CD14-positive monocyte (primary cell): ENCODE measurements at regions not wholly inside any gene's neighbourhood (a gene's known extent, or its start where the extent isn't known, plus 50 kb on each side); places are given as distances from the start of the nearest gene placed in this dataset.

ENCODE experiments used
- DNase-seq, 3 donors: peaks; one replicate each; pipeline ENCODE4 v3.0.0-alpha.2; 2011 to 2022
- H2AFZ ChIP-seq: 2 replicates; pipeline ENCODE4 v1.6.0; 2012; ENCODE audit warnings: mild to moderate bottlenecking, low read depth, low read length, inconsistent platforms; ENCODE audit not compliant: insufficient read depth, poor library complexity, severe bottlenecking
- H3K27ac ChIP-seq, 2 donors: 1 replicate in 1 of 2; 2 replicates in 1 of 2; pipeline ENCODE4 v1.5.1; 2012 to 2013; ENCODE audit warnings: low read length in 2 of 2, control low read depth in 1 of 2, inconsistent platforms in 1 of 2, low read depth in 1 of 2, mild to moderate bottlenecking in 1 of 2
- H3K27me3 ChIP-seq, 2 donors: one replicate each; pipeline versions ENCODE4 v1.6.0 to v1.6.1; 2011 to 2013; ENCODE audit warnings: low read length in 2 of 2; ENCODE audit not compliant: control insufficient read depth in 2 of 2, insufficient read depth in 2 of 2
- H3K36me3 ChIP-seq, 2 donors: replicated peaks in 1 of 2; 1 replicate in 1 of 2; 2 replicates in 1 of 2; pipeline versions ENCODE4 v1.5.1 to v1.6.1; 2012 to 2013; ENCODE audit warnings: low read length in 2 of 2, control low read depth in 1 of 2, inconsistent platforms in 1 of 2, mild to moderate bottlenecking in 1 of 2; ENCODE audit not compliant: insufficient read depth in 2 of 2, control insufficient read depth in 1 of 2
- H3K4me1 ChIP-seq, 2 donors: 1 replicate in 1 of 2; 2 replicates in 1 of 2; pipeline versions ENCODE4 v1.5.1 to v1.6.1; 2012 to 2013; ENCODE audit warnings: low read length in 2 of 2, control low read depth in 1 of 2, inconsistent platforms in 1 of 2, mild to moderate bottlenecking in 1 of 2, moderate library complexity in 1 of 2; ENCODE audit not compliant: insufficient read depth in 2 of 2, control insufficient read depth in 1 of 2
- H3K4me2 ChIP-seq: replicated peaks from 2 replicates; pipeline ENCODE3; 2012; ENCODE audit warnings: low read length, moderate library complexity, mild to moderate bottlenecking; ENCODE audit not compliant: poor library complexity, severe bottlenecking; ENCODE audit errors: extremely low read depth
- H3K4me3 ChIP-seq, 3 experiments: fragments of 200-600 bp in 1 of 3; sonication (generic) in 1 of 3; replicated peaks in 1 of 3; 1 replicate in 2 of 3; 2 replicates in 1 of 3; pipeline ENCODE4 v1.5.1; 2011 to 2013; ENCODE audit warnings: low read length in 3 of 3, mild to moderate bottlenecking in 3 of 3, control low read depth in 2 of 3, low read depth in 2 of 3, inconsistent platforms in 1 of 3, moderate library complexity in 1 of 3
- H3K79me2 ChIP-seq: 2 replicates; pipeline ENCODE4 v1.6.0; 2012; ENCODE audit warnings: mild to moderate bottlenecking, control low read depth, inconsistent platforms, low read length, moderate library complexity; ENCODE audit not compliant: insufficient read depth
- H3K9ac ChIP-seq: 2 replicates; pipeline ENCODE4 v1.6.0; 2017; ENCODE audit warnings: low read length, mild to moderate bottlenecking; ENCODE audit not compliant: insufficient read depth, poor library complexity, severe bottlenecking
- H3K9me3 ChIP-seq, 2 donors: replicated peaks in 1 of 2; 1 replicate in 1 of 2; 2 replicates in 1 of 2; pipeline versions ENCODE4 v1.5.1 to v1.6.1; 2012 to 2013; ENCODE audit warnings: low read length in 2 of 2, control low read depth in 1 of 2; ENCODE audit not compliant: control insufficient read depth in 1 of 2, insufficient read depth in 1 of 2
- H4K20me1 ChIP-seq: 2 replicates; pipeline ENCODE4 v1.6.0; 2012; ENCODE audit warnings: mild to moderate bottlenecking, low read length, control low read depth, moderate library complexity; ENCODE audit not compliant: insufficient read depth
- H3K27ac Mint-ChIP-seq, 7 donors: one replicate each; pipeline ENCODE4 v1.8.0; 2020; ENCODE audit warnings: mild to moderate bottlenecking in 7 of 7, mixed read lengths in 7 of 7, moderate library complexity in 6 of 7, inconsistent platforms in 2 of 7
- H3K27me3 Mint-ChIP-seq, 3 donors: one replicate each; pipeline ENCODE4 v1.8.0; 2021 to 2022; ENCODE audit warnings: low read depth in 3 of 3, mild to moderate bottlenecking in 3 of 3, mixed read lengths in 3 of 3, moderate library complexity in 3 of 3, inconsistent platforms in 1 of 3
- H3K36me3 Mint-ChIP-seq, 2 donors: one replicate each; pipeline ENCODE4 v1.8.0; 2020; ENCODE audit warnings: mixed read lengths in 2 of 2, inconsistent platforms in 1 of 2, mild to moderate bottlenecking in 1 of 2
- H3K4me1 Mint-ChIP-seq: one replicate; pipeline ENCODE4 v1.8.0; 2020; ENCODE audit warnings: mild to moderate bottlenecking, mixed read lengths
- H3K4me3 Mint-ChIP-seq, 2 donors: one replicate each; pipeline ENCODE4 v1.8.0; 2020; ENCODE audit warnings: mild to moderate bottlenecking in 2 of 2, mixed read lengths in 2 of 2, moderate library complexity in 1 of 2
- H3K9me3 Mint-ChIP-seq, 7 donors: one replicate each; pipeline ENCODE4 v1.8.0; 2020 to 2022; ENCODE audit warnings: mixed read lengths in 7 of 7, mild to moderate bottlenecking in 6 of 7, moderate library complexity in 6 of 7, inconsistent platforms in 2 of 7
- CTCF ChIP-seq: fragments of 200-600 bp; IDR thresholded peaks from one replicate; pipeline ENCODE4 v1.8.0; 2022; ENCODE audit warnings: antibody characterized with exemption, mild to moderate bottlenecking
- WGBS: methylation state at CpG from one replicate; pipeline ENCODE4 v1.1.5; 2013; ENCODE audit warnings: missing lambda C conversion rate; ENCODE audit not compliant: insufficient coverage; 5-methylcytosine and 5-hydroxymethylcytosine counted together
- intact Hi-C, 2 donors: fragments of 100-400 bp; cut with micrococcal nuclease; formaldehyde crosslinking; loops; one replicate each; pipeline versions ENCODE4 v1.15.0 to v1.15.1; 2023

DNA sequence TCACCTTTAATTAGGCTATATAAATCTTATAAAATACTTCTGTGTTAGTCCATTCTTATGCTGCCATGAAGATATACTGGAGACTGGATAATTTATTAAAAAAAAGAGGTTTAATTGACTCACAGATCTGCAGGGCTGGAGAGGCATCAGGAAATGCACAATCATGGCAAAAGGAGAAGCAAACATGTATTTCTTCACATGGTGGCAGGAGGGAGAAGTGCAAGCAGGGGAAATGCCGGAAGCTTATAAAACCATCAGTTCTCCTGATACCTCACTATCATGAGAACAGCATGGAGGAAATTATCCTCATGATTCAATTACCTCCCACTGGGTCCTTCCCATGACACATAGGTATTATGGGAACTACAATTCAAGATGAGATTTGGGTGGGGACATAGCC is 504.4 kb downstream of the RIT2 start:
- TF ChIP-seq CTCF, result no peak
- Histone ChIP-seq H3K79me2 (no peaks in the 10 kb centered on the region), H3K4me1 (no peaks in the 10 kb centered on the region), H3K36me3 (no peaks in the 10 kb centered on the region), H3K9me3 (peaks cover 8 to 13% of the 10 kb centered on the region in 2 donors), H3K27ac (no peak overlapping the region), H4K20me1 (no peaks in the 10 kb centered on the region), H3K9ac (no peak overlapping the region), H3K4me3 (no peak overlapping the region), H3K27me3 (no peaks in the 10 kb centered on the region), H2AFZ (no peak overlapping the region), H3K4me2 (no peak overlapping the region)
- H3K27me3 Mint-ChIP-seq, result peaks cover 0 to 2% (median 0%) of the 10 kb centered on the region in 3 donors
- no peak overlapping the region for H3K4me3 Mint-ChIP-seq
- no peaks in the 10 kb centered on the region for H3K36me3 Mint-ChIP-seq
- no peaks in the 10 kb centered on the region for H3K4me1 Mint-ChIP-seq
- no peak overlapping the region for H3K27ac Mint-ChIP-seq
- WGBS, result no CpG with 5 or more reads among the region's 1 CpG
- H3K9me3 Mint-ChIP-seq, result peaks cover 0 to 15% (median 7%) of the 10 kb centered on the region in 7 donors
- peak in 1 of 3 donors; percentile 31 for DNase-seq
- intact Hi-C loops, result no loop called here

GRCh38 chr18:42614619-42615293 is 500.7 kb downstream of the RIT2 start:
- no peaks in the 10 kb centered on the region for H3K36me3 Mint-ChIP-seq
- peaks cover 0 to 15% (median 6%) of the 10 kb centered on the region in 7 donors for H3K9me3 Mint-ChIP-seq
- H3K4me1 ChIP-seq, result no peaks in the 10 kb centered on the region

More at GRCh38 chr18:42614619-42615293, 500.7 kb downstream of the RIT2 start:
- H2AFZ ChIP-seq, result no peak overlapping the region
- DNase-seq, result no peak
- H3K27me3 ChIP-seq, result no peaks in the 10 kb centered on the region
- Mint-ChIP-seq H3K4me3 (no peak overlapping the region), H3K27me3 (no peaks in the 10 kb centered on the region), H3K4me1 (no peaks in the 10 kb centered on the region), H3K27ac (no peak overlapping the region)
- no peak overlapping the region for H3K9ac ChIP-seq
- TF ChIP-seq CTCF, result no peak
- no peaks in the 10 kb centered on the region for H3K36me3 ChIP-seq
- H4K20me1 ChIP-seq, result no peaks in the 10 kb centered on the region
- H3K27ac ChIP-seq, result no peak overlapping the region
- H3K4me3 ChIP-seq, result no peak overlapping the region
- no CpG with 5 or more reads among the region's 2 CpGs for WGBS
- intact Hi-C loops, result no loop called here
- peaks cover 8 to 13% of the 10 kb centered on the region in 2 donors for H3K9me3 ChIP-seq
- H3K4me2 ChIP-seq, result no peak overlapping the region
- H3K79me2 ChIP-seq, result no peaks in the 10 kb centered on the region
